SK-N-MC (cell line): ENCODE measurements at regions not wholly inside any gene's neighbourhood (a gene's known extent, or its start where the extent isn't known, plus 50 kb on each side); places are given as distances from the start of the nearest gene placed in this dataset.

Experiments
- DNase-seq: peaks from one replicate; pipeline ENCODE4 v3.0.0-alpha.2; 2011; ENCODE audit warnings: low read depth, low spot score
- H3K27ac ChIP-seq: fragments of 200-600 bp; sonication (generic); 2 replicates; pipeline ENCODE4 v1.5.1; 2016; ENCODE audit warnings: mixed run types
- H3K36me3 ChIP-seq: fragments of 200-600 bp; sonication (generic); 2 replicates; pipeline ENCODE4 v1.6.1; 2017; ENCODE audit warnings: antibody characterized with exemption, low read length, mixed read lengths; ENCODE audit not compliant: insufficient read depth
- H3K4me3 ChIP-seq: fragments of 200-600 bp; sonication (generic); 2 replicates; pipeline ENCODE4 v1.5.1; 2016
- H3K9ac ChIP-seq: fragments of 200-600 bp; sonication (generic); 2 replicates; pipeline ENCODE4 v1.8.0; 2017; ENCODE audit warnings: mixed run types, mixed read lengths; ENCODE audit not compliant: insufficient read length
- H3K9me3 ChIP-seq: fragments of 200-600 bp; sonication (generic); 2 replicates; pipeline ENCODE4 v1.6.1; 2017; ENCODE audit warnings: low read depth, mild to moderate bottlenecking, antibody characterized with exemption, low read length, moderate library complexity, mixed read lengths
- EZH2 ChIP-seq: fragments of 200-600 bp; sonication (generic); IDR thresholded peaks from one replicate; pipeline ENCODE4 v1.6.1; 2017; ENCODE audit warnings: antibody characterized with exemption
- FOXP2 ChIP-seq: optimal IDR thresholded peaks from 2 replicates; pipeline ENCODE3; 2011; ENCODE audit warnings: mild to moderate bottlenecking, moderate library complexity; ENCODE audit not compliant: insufficient read depth; ENCODE audit errors: extremely low read length, control extremely low read depth
- POLR2AphosphoS5 ChIP-seq: IDR thresholded peaks from 2 replicates; pipeline ENCODE4 v1.6.1; 2012; ENCODE audit warnings: mild to moderate bottlenecking, low read depth, low read length, borderline replicate concordance

DNA sequence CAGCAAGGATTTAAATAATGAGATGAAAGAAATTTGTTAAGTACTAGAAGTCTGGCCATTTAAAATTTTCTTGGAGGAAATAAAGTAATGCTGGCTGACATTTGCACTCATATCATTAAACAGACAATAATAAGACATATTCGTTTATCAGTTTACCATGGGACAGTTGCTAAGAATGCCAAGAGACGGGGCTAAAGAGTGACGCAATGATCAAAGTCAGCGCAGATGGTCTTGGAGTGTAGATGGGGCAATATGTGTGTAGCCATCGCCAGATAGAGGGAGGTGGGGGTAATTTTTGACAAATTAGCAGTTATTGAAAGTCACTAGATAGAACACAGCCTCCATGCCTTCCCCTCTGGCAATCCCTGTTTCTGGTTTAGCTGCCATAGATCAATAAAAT is 413.2 kb upstream of the JAG1 start:
- no peak for TF ChIP-seq POLR2AphosphoS5
- TF ChIP-seq EZH2 = no peak
- TF ChIP-seq FOXP2 = no peak
- Histone ChIP-seq H3K9me3 (no peaks in the 10 kb centered on the region), H3K9ac (no peak overlapping the region), H3K4me3 (no peak overlapping the region), H3K36me3 (no peaks in the 10 kb centered on the region), H3K27ac (no peak overlapping the region)
- DNase-seq = no peak

DNA sequence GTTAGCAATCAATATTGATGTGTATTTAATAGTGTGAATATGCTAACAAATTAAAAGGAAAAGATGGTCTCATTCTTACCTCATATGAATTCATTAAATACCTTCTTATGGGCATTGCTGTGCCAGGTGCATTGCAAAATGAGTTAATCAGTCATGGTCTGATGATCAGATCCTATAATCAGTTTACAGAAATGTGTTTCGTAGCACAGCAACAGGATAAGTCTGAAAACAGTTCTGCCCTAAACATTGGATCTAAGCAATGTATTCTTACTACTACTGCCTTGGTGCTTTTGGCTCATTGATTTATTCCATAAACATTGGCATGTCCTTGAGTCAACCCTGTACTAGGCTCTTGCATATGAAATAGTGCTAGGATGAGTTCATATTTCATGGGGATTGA is 417.0 kb upstream of the JAG1 start:
- no peaks in the 10 kb centered on the region for H3K36me3 ChIP-seq
- H3K9ac ChIP-seq = no peak overlapping the region
- H3K9me3 ChIP-seq = no peaks in the 10 kb centered on the region
- no peak for TF ChIP-seq FOXP2
- TF ChIP-seq EZH2 = no peak
- no peak for TF ChIP-seq POLR2AphosphoS5
- DNase-seq = no peak
- no peak overlapping the region for H3K4me3 ChIP-seq
- no peak overlapping the region for H3K27ac ChIP-seq

DNA sequence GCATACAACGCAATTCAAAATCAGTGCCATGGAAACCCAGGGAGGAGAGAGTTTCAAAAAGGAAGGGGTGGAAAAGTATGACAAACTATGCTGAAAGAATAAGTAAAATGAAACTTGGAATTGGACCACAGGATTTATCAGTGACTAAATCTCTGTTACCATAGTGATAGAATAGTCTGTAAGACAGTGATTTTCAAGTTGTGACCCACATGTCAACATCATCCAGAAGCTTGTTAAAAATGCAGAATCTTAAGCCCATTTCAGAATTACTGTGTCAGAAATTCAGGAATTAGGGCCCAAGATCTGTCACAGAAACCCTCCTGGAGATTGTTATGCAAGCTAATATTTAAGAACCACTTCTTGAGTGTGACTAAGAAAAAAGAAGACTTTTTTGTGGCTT is 417.7 kb upstream of the JAG1 start:
- no peak for DNase-seq
- Histone ChIP-seq H3K9ac (no peak overlapping the region), H3K9me3 (no peaks in the 10 kb centered on the region), H3K27ac (no peak overlapping the region), H3K36me3 (no peaks in the 10 kb centered on the region), H3K4me3 (no peak overlapping the region)
- no peak for TF ChIP-seq POLR2AphosphoS5
- TF ChIP-seq EZH2 = no peak
- TF ChIP-seq FOXP2 = no peak

GRCh38 chr20:11092151-11092550 is 418.4 kb upstream of the JAG1 start:
- TF ChIP-seq POLR2AphosphoS5 (no peak; the same call in 1 of the 2 replicates), FOXP2 (no peak), EZH2 (no peak)

DNA sequence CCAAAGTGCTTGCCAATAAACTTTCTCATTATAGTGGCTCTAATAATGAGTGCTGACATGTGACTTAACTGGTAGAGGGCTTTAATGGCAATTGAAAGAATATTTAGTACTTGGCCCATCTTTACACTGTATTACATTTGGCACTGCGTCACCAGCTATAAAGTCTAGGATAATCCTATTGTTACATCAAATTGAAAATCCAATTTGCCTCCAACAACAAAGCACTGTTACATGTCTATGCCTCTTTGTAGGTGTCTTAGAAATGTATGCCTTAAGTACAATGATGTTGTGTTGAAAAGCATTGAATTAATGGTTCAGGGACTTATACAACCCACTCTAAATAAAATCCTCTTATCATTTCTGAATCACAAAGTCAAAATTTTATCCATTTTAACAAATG is 420.4 kb upstream of the JAG1 start:
- Histone ChIP-seq H3K9me3 (no peaks in the 10 kb centered on the region), H3K36me3 (no peaks in the 10 kb centered on the region), H3K4me3 (no peak overlapping the region), H3K9ac (no peak overlapping the region), H3K27ac (no peak overlapping the region)
- no peak for TF ChIP-seq FOXP2
- TF ChIP-seq POLR2AphosphoS5 = no peak
- TF ChIP-seq EZH2 = no peak
- no peak for DNase-seq

More at GRCh38 chr20:11092151-11092550, 418.4 kb upstream of the JAG1 start:
- Histone ChIP-seq H3K27ac (no peak overlapping the region), H3K9ac (no peak overlapping the region), H3K36me3 (no peaks in the 10 kb centered on the region), H3K9me3 (no peaks in the 10 kb centered on the region), H3K4me3 (no peak overlapping the region)
- DNase-seq = peak; percentile 44

- Histone ChIP-seq H3K4me3 (no peak overlapping the region), H3K36me3 (no peaks in the 10 kb centered on the region), H3K27ac (no peak overlapping the region), H3K9ac (no peak overlapping the region), H3K9me3 (no peaks in the 10 kb centered on the region)
- DNase-seq = no peak
- TF ChIP-seq FOXP2 (no peak), POLR2AphosphoS5 (no peak), EZH2 (no peak)
Observed at GRCh38 chr20:11094711-11095110, 420.9 kb upstream of the JAG1 start.

DNA sequence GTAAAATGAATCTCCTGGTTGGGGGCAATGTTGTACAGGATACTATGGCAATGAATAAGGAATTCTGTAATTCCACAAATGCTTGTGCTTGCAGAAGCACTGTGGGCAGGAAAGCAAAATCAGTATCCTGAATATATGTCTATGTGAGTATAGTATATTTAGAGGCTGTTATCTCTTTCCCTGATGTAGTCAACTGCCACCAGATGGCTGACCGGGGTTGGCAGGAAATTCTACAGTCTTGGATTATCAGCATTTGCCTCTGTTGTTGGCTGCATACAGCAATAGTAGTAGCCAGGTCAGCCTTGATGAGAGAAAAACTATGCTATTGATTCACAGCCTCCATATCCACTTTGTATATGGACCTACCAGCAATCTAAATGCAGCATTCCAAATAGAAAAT is 425.1 kb upstream of the JAG1 start:
- TF ChIP-seq FOXP2 (no peak), POLR2AphosphoS5 (no peak), EZH2 (no peak)
- DNase-seq = no peak
- Histone ChIP-seq H3K27ac (no peak overlapping the region), H3K9me3 (no peaks in the 10 kb centered on the region; the same call in 1 of the 2 replicates), H3K36me3 (no peaks in the 10 kb centered on the region), H3K9ac (no peak overlapping the region), H3K4me3 (no peak overlapping the region)

GRCh38 chr20:11101243-11101642 is 427.4 kb upstream of the JAG1 start:
- no peak for TF ChIP-seq POLR2AphosphoS5
- TF ChIP-seq FOXP2 = no peak
- TF ChIP-seq EZH2 = no peak
- no peak for DNase-seq
- Histone ChIP-seq H3K9ac (no peak overlapping the region), H3K9me3 (no peaks in the 10 kb centered on the region; the same call in 1 of the 2 replicates), H3K4me3 (no peak overlapping the region), H3K27ac (no peak overlapping the region), H3K36me3 (no peaks in the 10 kb centered on the region)

- Histone ChIP-seq H3K36me3 (no peaks in the 10 kb centered on the region), H3K9me3 (no peaks in the 10 kb centered on the region; the same call in 1 of the 2 replicates), H3K27ac (no peak overlapping the region), H3K9ac (no peak overlapping the region), H3K4me3 (no peak overlapping the region)
- no peak for DNase-seq
- TF ChIP-seq EZH2 (no peak), FOXP2 (no peak), POLR2AphosphoS5 (no peak)
Observed at GRCh38 chr20:11101696-11102095, 427.9 kb upstream of the JAG1 start.

DNA sequence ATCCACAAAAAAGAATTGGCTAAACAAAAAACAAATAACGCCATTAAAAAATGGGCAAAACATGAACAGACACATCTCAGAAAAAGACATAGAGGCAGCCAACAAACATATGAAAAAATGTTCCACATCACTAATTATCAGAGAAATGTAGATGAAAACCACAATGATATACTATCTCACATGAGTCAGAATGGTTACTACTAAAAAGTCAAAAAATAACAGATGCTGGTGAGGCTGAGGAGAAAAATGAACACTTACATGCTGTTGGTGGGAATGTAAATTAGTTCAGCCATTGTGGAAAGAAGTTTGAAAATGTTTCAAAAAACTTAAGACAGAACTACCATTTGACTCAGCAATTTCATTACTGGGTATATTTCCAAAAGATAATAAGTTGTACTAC is 430.1 kb upstream of the JAG1 start:
- TF ChIP-seq EZH2 (no peak), POLR2AphosphoS5 (no peak), FOXP2 (no peak)
- no peaks in the 10 kb centered on the region; the same call in 1 of the 2 replicates for H3K9me3 ChIP-seq
- H3K27ac ChIP-seq = no peak overlapping the region
- no peak overlapping the region for H3K4me3 ChIP-seq
- no peak for DNase-seq
- no peak overlapping the region for H3K9ac ChIP-seq
- H3K36me3 ChIP-seq = no peaks in the 10 kb centered on the region
